IPS-20b (cell line): ENCODE measurements at regions not wholly inside any gene's neighbourhood (a gene's known extent, or its start where the extent isn't known, plus 50 kb on each side); places are given as distances from the start of the nearest gene placed in this dataset.

Experiments
- H3K27ac ChIP-seq: one replicate; pipeline ENCODE4 v1.5.1; 2013; ENCODE audit warnings: low read length
- H3K27me3 ChIP-seq: 2 replicates; pipeline ENCODE4 v1.6.1; 2013; ENCODE audit warnings: mild to moderate bottlenecking, low read length, inconsistent platforms; ENCODE audit not compliant: insufficient read depth
- H3K36me3 ChIP-seq: 2 replicates; pipeline ENCODE4 v1.6.1; 2013; ENCODE audit warnings: low read depth, mild to moderate bottlenecking, inconsistent platforms, low read length, moderate library complexity; ENCODE audit not compliant: insufficient read depth
- H3K4me1 ChIP-seq: 2 replicates; pipeline ENCODE4 v1.6.1; 2013; ENCODE audit warnings: mild to moderate bottlenecking, control low read depth, inconsistent platforms, low read length, moderate library complexity; ENCODE audit not compliant: insufficient read depth
- H3K4me3 ChIP-seq: 2 replicates; pipeline ENCODE4 v1.5.1; 2013; ENCODE audit warnings: mild to moderate bottlenecking, low read length, inconsistent platforms
- H3K9ac ChIP-seq: 2 replicates; pipeline ENCODE4 v1.6.1; 2013; ENCODE audit warnings: low read depth, mild to moderate bottlenecking, inconsistent platforms, low read length, moderate library complexity
- H3K9me3 ChIP-seq: 2 replicates; pipeline ENCODE4 v1.6.1; 2013; ENCODE audit warnings: mild to moderate bottlenecking, low read depth, low read length, inconsistent platforms; ENCODE audit not compliant: insufficient read depth

DNA sequence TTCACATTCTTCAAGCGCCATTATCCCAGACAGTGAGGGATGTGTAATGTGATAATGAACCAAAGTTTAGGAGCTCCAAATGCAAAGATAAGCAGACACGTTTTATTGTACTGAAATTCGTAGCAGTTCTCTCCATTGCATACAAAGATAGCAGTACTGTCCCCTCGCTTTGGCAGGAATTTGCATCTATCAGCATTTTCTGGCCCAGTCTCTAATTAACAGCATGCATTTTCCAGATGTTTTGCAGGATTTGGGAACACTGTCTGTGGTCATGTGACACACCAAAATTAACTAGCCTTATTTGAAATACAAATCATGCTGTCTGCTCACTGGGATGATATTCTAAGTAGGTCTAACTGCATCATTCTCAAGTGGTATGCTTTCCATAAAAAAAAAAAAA is 235.9 kb upstream of the TRPM3 start:
- peaks cover 21% of the 10 kb centered on the region for H3K4me1 ChIP-seq
- no peak overlapping the region for H3K9ac ChIP-seq

DNA sequence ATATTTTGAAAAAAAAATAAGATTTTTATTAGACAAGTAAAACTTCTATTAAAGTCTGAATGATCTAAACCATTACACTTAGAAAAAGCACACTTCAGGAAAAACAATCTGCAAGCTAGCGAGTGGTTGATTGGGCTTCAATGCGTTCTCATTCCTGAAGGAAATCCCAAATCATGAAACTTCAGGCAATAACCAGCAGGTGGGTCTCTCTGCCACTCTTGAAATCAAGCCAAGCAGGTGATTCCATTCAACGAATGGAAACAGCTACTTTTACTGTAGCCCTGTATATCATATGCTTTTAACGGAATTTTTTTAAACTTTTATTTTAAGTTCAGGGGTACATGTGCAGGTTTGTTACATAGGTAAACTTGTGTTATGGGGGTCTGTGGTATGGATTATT is 234.5 kb upstream of the TRPM3 start:
- H3K27ac ChIP-seq: no peak overlapping the region
- no peaks in the 10 kb centered on the region for H3K9me3 ChIP-seq
- peaks cover 10% of the 10 kb centered on the region for H3K4me1 ChIP-seq
- no peaks in the 10 kb centered on the region for H3K27me3 ChIP-seq
- H3K36me3 ChIP-seq: no peaks in the 10 kb centered on the region
- no peak overlapping the region for H3K9ac ChIP-seq
- H3K4me3 ChIP-seq: no peak overlapping the region

More for the DNA sequence above, 235.9 kb upstream of the TRPM3 start:
- Histone ChIP-seq H3K27ac (no peak overlapping the region), H3K4me3 (no peak overlapping the region), H3K36me3 (no peaks in the 10 kb centered on the region), H3K9me3 (no peaks in the 10 kb centered on the region), H3K27me3 (no peaks in the 10 kb centered on the region)

DNA sequence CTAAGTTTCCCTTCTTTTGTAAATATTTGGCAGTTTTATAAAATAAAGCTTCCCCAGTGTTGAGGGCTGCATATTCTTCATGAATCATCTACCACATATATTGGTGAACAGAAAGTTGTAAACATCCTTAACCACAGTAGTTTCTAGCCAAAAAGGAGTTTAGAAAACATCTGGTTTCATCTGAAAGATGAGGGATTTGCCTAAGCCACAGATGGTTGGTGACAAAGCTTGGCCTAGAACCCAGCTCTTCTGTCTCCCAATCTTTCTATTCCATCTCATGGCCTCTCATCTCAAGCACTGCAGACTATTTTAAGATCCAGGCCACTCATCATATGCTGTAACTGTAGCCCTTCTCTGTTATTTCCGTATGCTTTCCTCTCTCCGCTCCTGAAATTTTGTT is 232.3 kb upstream of the TRPM3 start:
- peaks cover 10% of the 10 kb centered on the region for H3K4me1 ChIP-seq
- no peak overlapping the region for H3K4me3 ChIP-seq
- H3K27me3 ChIP-seq: no peaks in the 10 kb centered on the region
- no peak overlapping the region for H3K9ac ChIP-seq
- H3K9me3 ChIP-seq: no peaks in the 10 kb centered on the region
- H3K36me3 ChIP-seq: no peaks in the 10 kb centered on the region
- no peak overlapping the region for H3K27ac ChIP-seq

GRCh38 chr9:71352837-71353236 is 231.4 kb upstream of the TRPM3 start:
- H3K27me3 ChIP-seq: no peaks in the 10 kb centered on the region
- no peak overlapping the region for H3K9ac ChIP-seq
- H3K9me3 ChIP-seq: no peaks in the 10 kb centered on the region
- no peak overlapping the region for H3K4me3 ChIP-seq
- no peak overlapping the region for H3K27ac ChIP-seq
- H3K36me3 ChIP-seq: no peaks in the 10 kb centered on the region
- H3K4me1 ChIP-seq: peaks cover 10% of the 10 kb centered on the region

- H3K9ac ChIP-seq: no peak overlapping the region
- H3K9me3 ChIP-seq: no peaks in the 10 kb centered on the region
- no peak overlapping the region for H3K27ac ChIP-seq
- no peak overlapping the region for H3K4me3 ChIP-seq
- no peaks in the 10 kb centered on the region for H3K36me3 ChIP-seq
- H3K27me3 ChIP-seq: no peaks in the 10 kb centered on the region
- H3K4me1 ChIP-seq: no peaks in the 10 kb centered on the region
These were observed 227.8 kb upstream of the TRPM3 start for GRCh38 chr9:71349218-71349617.

DNA sequence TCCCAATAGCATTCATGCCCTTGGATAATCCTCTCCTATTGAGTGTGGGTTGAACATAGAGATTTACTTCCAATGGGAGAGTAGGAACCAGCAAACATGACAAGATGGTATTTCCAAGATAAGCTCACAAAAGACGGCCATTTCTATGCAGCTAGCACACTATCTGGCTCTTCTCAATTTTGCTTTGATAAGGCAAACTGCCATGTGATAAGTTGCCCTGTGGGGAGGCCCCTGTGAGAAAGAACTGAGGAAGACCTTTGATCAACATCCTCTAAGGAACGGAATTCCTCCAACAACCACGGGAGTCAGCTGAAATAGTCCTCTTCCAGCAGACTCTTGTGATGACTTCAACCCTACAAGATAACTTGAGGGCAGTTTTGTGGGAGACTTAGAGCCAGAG is 211.9 kb upstream of the TRPM3 start:
- H3K4me3 ChIP-seq: no peak overlapping the region
- no peak overlapping the region for H3K27ac ChIP-seq
- H3K4me1 ChIP-seq: peaks cover 13% of the 10 kb centered on the region
- no peaks in the 10 kb centered on the region for H3K9me3 ChIP-seq
- no peak overlapping the region for H3K9ac ChIP-seq
- H3K27me3 ChIP-seq: no peaks in the 10 kb centered on the region
- H3K36me3 ChIP-seq: no peaks in the 10 kb centered on the region

GRCh38 chr9:71331603-71332002 is 210.2 kb upstream of the TRPM3 start:
- H3K9ac ChIP-seq: no peak overlapping the region
- H3K27ac ChIP-seq: no peak overlapping the region
- no peaks in the 10 kb centered on the region for H3K36me3 ChIP-seq
- H3K4me1 ChIP-seq: peaks cover 13% of the 10 kb centered on the region
- H3K9me3 ChIP-seq: no peaks in the 10 kb centered on the region
- H3K4me3 ChIP-seq: no peak overlapping the region
- no peaks in the 10 kb centered on the region for H3K27me3 ChIP-seq

DNA sequence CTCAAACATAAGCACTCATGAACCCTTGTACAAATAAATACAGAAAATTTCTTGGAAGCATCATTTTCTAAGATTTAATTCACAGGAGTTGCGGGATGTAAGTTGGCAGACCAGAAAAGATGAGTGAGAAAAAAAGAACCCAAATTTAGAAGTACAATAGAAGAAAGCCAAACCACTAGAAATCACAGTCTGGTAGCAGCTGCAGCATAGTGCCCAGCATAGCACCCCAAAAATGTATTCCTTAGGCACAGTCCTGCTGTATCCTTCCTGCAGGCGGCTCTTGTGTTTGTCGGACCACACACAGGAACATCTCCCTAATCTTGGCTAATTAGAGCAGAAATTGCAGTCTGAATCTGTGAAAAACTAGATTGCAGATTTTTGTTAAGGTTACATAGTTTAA is 208.5 kb upstream of the TRPM3 start:
- Histone ChIP-seq H3K9ac (no peak overlapping the region), H3K4me3 (no peak overlapping the region), H3K36me3 (no peaks in the 10 kb centered on the region), H3K4me1 (peaks cover 13% of the 10 kb centered on the region), H3K27me3 (no peaks in the 10 kb centered on the region), H3K27ac (no peak overlapping the region), H3K9me3 (no peaks in the 10 kb centered on the region)

- no peak overlapping the region for H3K4me3 ChIP-seq
- H3K27me3 ChIP-seq: no peaks in the 10 kb centered on the region
- H3K9ac ChIP-seq: no peak overlapping the region
- no peaks in the 10 kb centered on the region for H3K36me3 ChIP-seq
- H3K4me1 ChIP-seq: no peaks in the 10 kb centered on the region
- no peak overlapping the region for H3K27ac ChIP-seq
- no peaks in the 10 kb centered on the region for H3K9me3 ChIP-seq
These were observed 204.9 kb upstream of the TRPM3 start for GRCh38 chr9:71326360-71326759.

- no peak overlapping the region for H3K27ac ChIP-seq
- H3K9ac ChIP-seq: no peak overlapping the region
- no peaks in the 10 kb centered on the region for H3K4me1 ChIP-seq
- H3K4me3 ChIP-seq: no peak overlapping the region
- H3K9me3 ChIP-seq: no peaks in the 10 kb centered on the region
- no peaks in the 10 kb centered on the region for H3K36me3 ChIP-seq
- H3K27me3 ChIP-seq: no peaks in the 10 kb centered on the region
These were observed 201.9 kb upstream of the TRPM3 start for GRCh38 chr9:71323357-71323756.

DNA sequence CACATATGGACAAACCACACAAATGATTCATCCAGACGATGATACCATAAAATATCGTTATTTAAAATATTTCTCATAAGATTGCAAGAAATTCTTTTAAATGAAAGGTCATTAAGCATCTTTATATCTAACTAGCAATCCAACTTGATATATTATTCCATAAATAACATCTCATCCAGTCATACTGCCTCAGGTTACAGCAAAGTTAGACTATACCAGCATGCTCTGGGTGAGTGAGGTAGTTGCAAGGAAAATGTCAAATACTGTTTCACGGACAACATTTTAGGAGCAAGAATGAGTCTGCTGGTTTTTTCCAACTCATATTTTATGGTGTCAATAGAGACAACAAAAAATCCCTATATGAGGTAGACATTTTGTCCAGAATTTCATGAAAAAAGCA is 200.9 kb upstream of the TRPM3 start:
- Histone ChIP-seq H3K9me3 (no peaks in the 10 kb centered on the region), H3K36me3 (no peaks in the 10 kb centered on the region), H3K9ac (no peak overlapping the region), H3K4me1 (no peaks in the 10 kb centered on the region), H3K27ac (no peak overlapping the region), H3K4me3 (no peak overlapping the region), H3K27me3 (no peaks in the 10 kb centered on the region)

GRCh38 chr9:71308454-71308853 is 187.0 kb upstream of the TRPM3 start:
- Histone ChIP-seq H3K36me3 (no peaks in the 10 kb centered on the region), H3K4me3 (no peak overlapping the region), H3K27ac (no peak overlapping the region), H3K9ac (no peak overlapping the region), H3K9me3 (no peaks in the 10 kb centered on the region), H3K4me1 (no peaks in the 10 kb centered on the region), H3K27me3 (no peaks in the 10 kb centered on the region)

GRCh38 chr9:71306134-71306533 is 184.7 kb upstream of the TRPM3 start:
- H3K27me3 ChIP-seq: no peaks in the 10 kb centered on the region
- H3K36me3 ChIP-seq: no peaks in the 10 kb centered on the region
- no peak overlapping the region for H3K9ac ChIP-seq
- H3K4me3 ChIP-seq: no peak overlapping the region
- H3K27ac ChIP-seq: no peak overlapping the region
- H3K4me1 ChIP-seq: no peaks in the 10 kb centered on the region
- no peaks in the 10 kb centered on the region for H3K9me3 ChIP-seq
